Natural killer cell (primary cell): ENCODE measurements at regions not wholly inside any gene's neighbourhood (a gene's known extent, or its start where the extent isn't known, plus 50 kb on each side); places are given as distances from the start of the nearest gene placed in this dataset.

Source experiments
- ATAC-seq, 3 donors: fragments of 150-1000 bp in 2 of 3; fragments of 200-7000 bp in 1 of 3; cut with Tn5 transposase; 1 replicate in 1 of 3; 2 replicates in 2 of 3; pipeline ENCODE4 v1.10.0; 2021; ENCODE audit warnings: mild to moderate bottlenecking in 2 of 3, moderate library complexity in 2 of 3
- DNase-seq, 2 donors: peaks; one replicate each; pipeline versions ENCODE4 v3.0.0 to v3.0.0-alpha.2; 2013 to 2021; ENCODE audit warnings: mixed read lengths in 1 of 2
- H3K27ac ChIP-seq: one replicate; pipeline ENCODE4 v1.5.1; 2013; ENCODE audit warnings: mild to moderate bottlenecking, low read length
- H3K27me3 ChIP-seq: one replicate; pipeline ENCODE4 v1.6.1; 2013; ENCODE audit warnings: low read length; ENCODE audit not compliant: control insufficient read depth, insufficient read depth
- H3K36me3 ChIP-seq: one replicate; pipeline ENCODE4 v1.6.1; 2013; ENCODE audit warnings: low read length; ENCODE audit not compliant: control insufficient read depth, insufficient read depth
- H3K4me1 ChIP-seq: one replicate; pipeline ENCODE4 v1.6.1; 2013; ENCODE audit warnings: low read length; ENCODE audit not compliant: control insufficient read depth, insufficient read depth
- H3K4me3 ChIP-seq: one replicate; pipeline ENCODE4 v1.5.1; 2013; ENCODE audit warnings: low read length
- H3K9me3 ChIP-seq: one replicate; pipeline ENCODE4 v1.6.1; 2013; ENCODE audit warnings: low read length; ENCODE audit not compliant: control insufficient read depth, insufficient read depth
- H3K27ac Mint-ChIP-seq, 2 donors: one replicate each; pipeline ENCODE4 v1.8.0; 2022; ENCODE audit warnings: mild to moderate bottlenecking in 2 of 2, mixed read lengths in 2 of 2, moderate library complexity in 1 of 2
- H3K27me3 Mint-ChIP-seq, 2 donors: one replicate each; pipeline ENCODE4 v1.8.0; 2022; ENCODE audit warnings: low read depth in 2 of 2, mixed read lengths in 2 of 2
- H3K36me3 Mint-ChIP-seq: one replicate; pipeline ENCODE4 v1.8.0; 2022; ENCODE audit warnings: mixed read lengths
- H3K4me1 Mint-ChIP-seq, 2 donors: one replicate each; pipeline ENCODE4 v1.8.0; 2022; ENCODE audit warnings: mixed read lengths in 2 of 2
- H3K4me3 Mint-ChIP-seq: one replicate; pipeline ENCODE4 v1.8.0; 2022; ENCODE audit warnings: mild to moderate bottlenecking, moderate library complexity, mixed read lengths
- H3K9me3 Mint-ChIP-seq, 2 donors: one replicate each; pipeline ENCODE4 v1.8.0; 2022; ENCODE audit warnings: mixed read lengths in 2 of 2
- WGBS: methylation state at CpG from one replicate; pipeline ENCODE4 v1.1.7; 2013; ENCODE audit warnings: missing lambda C conversion rate; ENCODE audit not compliant: insufficient coverage; 5-methylcytosine and 5-hydroxymethylcytosine counted together
- intact Hi-C: fragments of 100-400 bp; cut with micrococcal nuclease; formaldehyde crosslinking; loops from one replicate; pipeline ENCODE4 v1.14.2; 2022
- TF ChIP-seq, protein P1 (sequence below): fragments of 200-600 bp; IDR thresholded peaks from one replicate; pipeline ENCODE4 v1.8.0; 2022; ENCODE audit warnings: antibody characterized with exemption

DNA sequence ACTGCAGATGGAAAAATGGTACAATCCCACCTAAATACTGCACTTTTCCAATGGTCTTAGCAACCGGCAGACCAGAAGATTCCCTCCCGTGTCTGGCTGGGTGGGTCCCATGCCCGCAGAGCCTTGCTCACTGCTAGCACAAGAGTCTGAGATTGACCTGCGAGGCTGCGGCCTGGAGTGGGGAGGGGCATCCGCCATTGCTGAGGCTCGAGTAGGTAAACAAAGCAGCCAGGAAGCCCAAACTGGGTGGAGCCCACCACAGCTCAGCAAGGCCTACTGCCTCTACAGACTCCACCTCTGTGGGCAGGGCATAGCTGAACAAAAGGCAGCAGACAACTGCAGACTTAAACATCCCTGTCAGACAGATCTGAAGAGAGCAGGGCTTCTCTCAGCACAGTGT lies 221.6 kb upstream of the CTNND2 start:
- WGBS: 90% methylated on average over 7 of the region's 7 CpGs
- H3K9me3 Mint-ChIP-seq: peaks cover 15% of the 10 kb centered on the region in 2 donors
- DNase-seq (no peak), ATAC-seq (no peak)
- no peaks in the 10 kb centered on the region for H3K27me3 Mint-ChIP-seq
- TF ChIP-seq, protein P1, sequence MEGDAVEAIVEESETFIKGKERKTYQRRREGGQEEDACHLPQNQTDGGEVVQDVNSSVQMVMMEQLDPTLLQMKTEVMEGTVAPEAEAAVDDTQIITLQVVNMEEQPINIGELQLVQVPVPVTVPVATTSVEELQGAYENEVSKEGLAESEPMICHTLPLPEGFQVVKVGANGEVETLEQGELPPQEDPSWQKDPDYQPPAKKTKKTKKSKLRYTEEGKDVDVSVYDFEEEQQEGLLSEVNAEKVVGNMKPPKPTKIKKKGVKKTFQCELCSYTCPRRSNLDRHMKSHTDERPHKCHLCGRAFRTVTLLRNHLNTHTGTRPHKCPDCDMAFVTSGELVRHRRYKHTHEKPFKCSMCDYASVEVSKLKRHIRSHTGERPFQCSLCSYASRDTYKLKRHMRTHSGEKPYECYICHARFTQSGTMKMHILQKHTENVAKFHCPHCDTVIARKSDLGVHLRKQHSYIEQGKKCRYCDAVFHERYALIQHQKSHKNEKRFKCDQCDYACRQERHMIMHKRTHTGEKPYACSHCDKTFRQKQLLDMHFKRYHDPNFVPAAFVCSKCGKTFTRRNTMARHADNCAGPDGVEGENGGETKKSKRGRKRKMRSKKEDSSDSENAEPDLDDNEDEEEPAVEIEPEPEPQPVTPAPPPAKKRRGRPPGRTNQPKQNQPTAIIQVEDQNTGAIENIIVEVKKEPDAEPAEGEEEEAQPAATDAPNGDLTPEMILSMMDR: no peak
- no peak overlapping the region for H3K4me3 Mint-ChIP-seq
- no peak overlapping the region for H3K27ac Mint-ChIP-seq
- Histone ChIP-seq H3K36me3 (no peaks in the 10 kb centered on the region), H3K4me1 (no peaks in the 10 kb centered on the region), H3K9me3 (peaks cover 7% of the 10 kb centered on the region), H3K27ac (no peak overlapping the region), H3K4me3 (no peak overlapping the region), H3K27me3 (no peaks in the 10 kb centered on the region)
- intact Hi-C loops: no loop called here
- no peaks in the 10 kb centered on the region for H3K4me1 Mint-ChIP-seq
- H3K36me3 Mint-ChIP-seq: peaks cover 5% of the 10 kb centered on the region

DNA sequence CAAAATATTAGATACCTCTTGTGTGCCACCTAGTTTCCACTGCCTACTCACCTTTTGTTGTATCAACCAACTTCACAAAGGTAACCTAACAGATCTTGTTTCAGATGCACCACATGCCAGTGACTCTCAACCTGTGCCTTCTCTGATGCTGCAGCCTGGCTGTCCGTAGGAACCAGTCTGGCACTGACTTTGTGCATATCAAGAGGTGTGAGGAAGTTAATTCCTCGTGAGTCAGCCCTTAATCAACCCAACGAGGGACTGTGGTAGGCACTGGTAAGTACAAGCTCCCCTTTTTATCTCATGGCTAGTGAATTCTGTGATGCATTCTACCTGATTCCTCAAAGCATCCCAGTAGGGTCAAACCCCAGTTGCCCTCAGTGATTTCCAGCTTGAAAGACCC lies 215.4 kb upstream of the CTNND2 start:
- TF ChIP-seq, protein P1: no peak
- 50% methylated on average over 3 of the region's 3 CpGs for WGBS

DNA sequence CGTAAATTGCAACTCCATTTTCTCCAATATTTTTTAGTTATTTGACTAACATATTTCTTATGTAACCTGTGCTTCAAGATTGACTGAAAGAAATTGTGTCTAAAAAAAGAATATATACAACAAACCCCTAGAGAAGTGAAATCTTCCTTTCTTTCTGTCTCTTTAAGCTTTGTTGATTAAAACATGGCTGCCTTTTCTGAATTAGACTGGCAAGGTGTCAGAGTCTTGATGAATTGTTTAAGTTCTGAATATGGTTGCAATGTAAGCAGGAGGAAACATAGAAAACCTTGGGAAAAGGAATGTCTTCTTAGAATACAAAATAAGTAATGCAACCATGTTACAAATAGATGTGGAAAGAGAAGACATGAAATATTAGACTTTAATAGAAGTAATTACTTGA lies 209.8 kb upstream of the CTNND2 start:
- intact Hi-C loops: no loop called here
- Mint-ChIP-seq H3K36me3 (no peaks in the 10 kb centered on the region), H3K4me3 (no peak overlapping the region), H3K27me3 (no peaks in the 10 kb centered on the region), H3K27ac (no peak overlapping the region), H3K4me1 (no peaks in the 10 kb centered on the region), H3K9me3 (peaks cover 3 to 13% of the 10 kb centered on the region in 2 donors)
- ATAC-seq (no peak), DNase-seq (no peak)
- H3K9me3 ChIP-seq: no peaks in the 10 kb centered on the region
- H3K27ac ChIP-seq: no peak overlapping the region
- no peaks in the 10 kb centered on the region for H3K27me3 ChIP-seq
- no peaks in the 10 kb centered on the region for H3K4me1 ChIP-seq
- no peaks in the 10 kb centered on the region for H3K36me3 ChIP-seq
- H3K4me3 ChIP-seq: no peak overlapping the region
- no CpG with 5 or more reads among the region's 1 CpG for WGBS
- TF ChIP-seq, protein P1: no peak

More for the DNA sequence above, 215.4 kb upstream of the CTNND2 start:
- Mint-ChIP-seq H3K4me1 (no peaks in the 10 kb centered on the region), H3K9me3 (peaks cover 5 to 11% of the 10 kb centered on the region in 2 donors), H3K27ac (no peak overlapping the region), H3K36me3 (no peaks in the 10 kb centered on the region), H3K27me3 (no peaks in the 10 kb centered on the region), H3K4me3 (no peak overlapping the region)
- Histone ChIP-seq H3K9me3 (peaks cover 3% of the 10 kb centered on the region), H3K27me3 (no peaks in the 10 kb centered on the region), H3K4me3 (no peak overlapping the region), H3K4me1 (no peaks in the 10 kb centered on the region), H3K27ac (no peak overlapping the region), H3K36me3 (no peaks in the 10 kb centered on the region)
- no peak for DNase-seq
- intact Hi-C loops: no loop called here
- no peak for ATAC-seq

DNA sequence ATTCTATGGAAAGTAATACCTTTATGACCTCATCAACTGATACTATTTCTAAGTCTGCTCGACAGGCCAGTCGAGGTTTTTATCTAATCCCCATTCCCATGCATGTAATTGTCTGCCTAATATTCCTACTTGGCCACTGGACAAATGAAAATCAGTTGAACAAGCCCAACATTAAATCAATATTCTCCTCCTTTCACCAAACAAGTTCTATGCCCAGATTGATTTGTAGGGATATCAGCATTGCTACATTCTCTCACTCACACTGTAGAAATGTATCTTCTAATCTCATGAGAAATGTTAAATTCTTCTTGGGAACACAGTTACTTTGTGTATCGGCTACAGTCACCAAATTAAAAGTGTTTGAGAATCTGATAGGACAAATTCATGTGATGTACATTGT lies 208.8 kb upstream of the CTNND2 start:
- H3K9me3 ChIP-seq: no peaks in the 10 kb centered on the region
- ATAC-seq (no peak), DNase-seq (no peak)
- Mint-ChIP-seq H3K27ac (no peak overlapping the region), H3K4me3 (no peak overlapping the region), H3K27me3 (no peaks in the 10 kb centered on the region), H3K4me1 (no peaks in the 10 kb centered on the region), H3K9me3 (peaks cover 3 to 13% of the 10 kb centered on the region in 2 donors), H3K36me3 (no peaks in the 10 kb centered on the region)
- H3K4me3 ChIP-seq: no peak overlapping the region
- no peaks in the 10 kb centered on the region for H3K36me3 ChIP-seq
- no peaks in the 10 kb centered on the region for H3K27me3 ChIP-seq
- no peaks in the 10 kb centered on the region for H3K4me1 ChIP-seq
- intact Hi-C loops: no loop called here
- no peak overlapping the region for H3K27ac ChIP-seq
- TF ChIP-seq, protein P1: no peak
- WGBS: 72% methylated on average over 3 of the region's 3 CpGs
